Umbilical cord (tissue), 1 donor: ENCODE measurements at regions not wholly inside any gene's neighbourhood (a gene's known extent, or its start where the extent isn't known, plus 50 kb on each side); places are given as distances from the start of the nearest gene placed in this dataset.
A peak's percentile ranks its signal among the peaks of the same experiment; 100 is the strongest.

Experiments
- DNase-seq: peaks from one replicate; pipeline ENCODE4 v3.0.0-alpha.2; 2015; ENCODE audit warnings: low spot score

- peak; percentile 62 for DNase-seq
Observed at GRCh38 chr2:19235308-19235707, 123.1 kb downstream of the OSR1 start.

- DNase-seq: no peak
Observed at GRCh38 chr2:19232312-19232711, 126.1 kb downstream of the OSR1 start.

GRCh38 chr2:19231625-19232024 is 126.8 kb downstream of the OSR1 start:
- no peak for DNase-seq

GRCh38 chr2:19230626-19231025 is 127.8 kb downstream of the OSR1 start:
- DNase-seq: no peak

- DNase-seq: peak; percentile 55
Observed at GRCh38 chr2:19228715-19229114, 129.7 kb downstream of the OSR1 start.

GRCh38 chr2:19228181-19228593 is 130.2 kb downstream of the OSR1 start:
- DNase-seq: no peak

GRCh38 chr2:19226871-19227270 is 131.6 kb downstream of the OSR1 start:
- DNase-seq: no peak

- no peak for DNase-seq
Observed at GRCh38 chr2:19226386-19226785, 132.0 kb downstream of the OSR1 start.

- DNase-seq: no peak
Observed at GRCh38 chr2:19225931-19226330, 132.5 kb downstream of the OSR1 start.

- no peak for DNase-seq
Observed at GRCh38 chr2:19225126-19225525, 133.3 kb downstream of the OSR1 start.

- DNase-seq: no peak
Observed at GRCh38 chr2:19224486-19224885, 133.9 kb downstream of the OSR1 start.

- DNase-seq: no peak
Observed at GRCh38 chr2:19224011-19224410, 134.4 kb downstream of the OSR1 start.

GRCh38 chr2:19219060-19219459 is 139.4 kb downstream of the OSR1 start:
- DNase-seq: no peak

GRCh38 chr2:19218166-19218565 is 140.3 kb downstream of the OSR1 start:
- no peak for DNase-seq

- no peak for DNase-seq
Observed at GRCh38 chr2:19216676-19217602, 141.5 kb downstream of the OSR1 start.

- DNase-seq: no peak
Observed at GRCh38 chr2:19216238-19216637, 142.2 kb downstream of the OSR1 start.

GRCh38 chr2:19214682-19215391 is 143.6 kb downstream of the OSR1 start:
- no peak for DNase-seq

- no peak for DNase-seq
Observed at GRCh38 chr2:19209575-19210341, 148.7 kb downstream of the OSR1 start.

- DNase-seq: no peak
Observed at GRCh38 chr2:19208479-19209199, 149.8 kb downstream of the OSR1 start.

- no peak for DNase-seq
Observed at GRCh38 chr2:19207452-19207851, 151.0 kb downstream of the OSR1 start.

GRCh38 chr2:19205983-19206533 is 152.4 kb downstream of the OSR1 start:
- no peak for DNase-seq
